Adrenal gland (tissue), 5 donors: ENCODE measurements at regions not wholly inside any gene's neighbourhood (a gene's known extent, or its start where the extent isn't known, plus 50 kb on each side); places are given as distances from the start of the nearest gene placed in this dataset.

Experiments
- CTCF ChIP-seq, 6 experiments: fragments of 450-650 bp in 4 of 6; fragments of 200-600 bp in 2 of 6; sonication (generic) in 1 of 6; IDR thresholded peaks; 1 replicate in 5 of 6; 2 replicates in 1 of 6; pipeline versions ENCODE4 v1.5.1 to v1.8.0; 2016 to 2021; ENCODE audit warnings: antibody characterized with exemption in 6 of 6, mild to moderate bottlenecking in 2 of 6, moderate library complexity in 1 of 6
- POLR2A ChIP-seq, 2 donors: fragments of 450-650 bp; IDR thresholded peaks; one replicate each; pipeline ENCODE4 v1.6.1; 2017; ENCODE audit warnings: antibody characterized with exemption in 2 of 2, mild to moderate bottlenecking in 2 of 2, moderate library complexity in 1 of 2
- donor health status: DM: no; HTN: no; CAD: no.

GRCh38 chr1:102102276-102102780 lies 105.6 kb upstream of the OLFM3 start:
- TF ChIP-seq CTCF (IDR thresholded peaks at IDR 0.05) (no peak), POLR2A (IDR thresholded peaks at IDR 0.05) (no peak)
